ENCODE measurements at regions not wholly inside any gene's neighbourhood (a gene's known extent, or its start where the extent isn't known, plus 50 kb on each side); places are given as distances from the start of the nearest gene placed in this dataset.

DNA sequence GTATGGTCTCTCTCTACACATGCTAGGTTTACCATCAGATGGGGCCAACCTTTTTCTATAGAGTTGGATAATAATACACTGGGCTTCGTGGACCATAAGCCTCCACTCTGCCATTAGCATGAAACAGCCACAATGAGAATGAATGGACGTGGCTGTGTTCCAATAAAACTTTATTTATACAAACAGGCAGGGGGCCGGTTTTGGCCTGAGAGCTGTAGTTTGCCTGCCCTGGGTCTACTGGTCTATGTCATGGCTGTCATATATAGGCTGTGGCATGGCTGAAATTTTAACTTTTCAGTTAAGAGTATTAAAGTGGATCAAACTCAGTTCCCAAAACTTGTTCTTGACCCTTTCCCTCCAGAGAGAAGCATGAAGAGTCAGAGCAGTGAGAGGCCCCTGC lies 120.3 kb upstream of the MYL2 start:
- DNase-seq (ENCODE audit: low read depth in 2 of 2) = no peak

DNA sequence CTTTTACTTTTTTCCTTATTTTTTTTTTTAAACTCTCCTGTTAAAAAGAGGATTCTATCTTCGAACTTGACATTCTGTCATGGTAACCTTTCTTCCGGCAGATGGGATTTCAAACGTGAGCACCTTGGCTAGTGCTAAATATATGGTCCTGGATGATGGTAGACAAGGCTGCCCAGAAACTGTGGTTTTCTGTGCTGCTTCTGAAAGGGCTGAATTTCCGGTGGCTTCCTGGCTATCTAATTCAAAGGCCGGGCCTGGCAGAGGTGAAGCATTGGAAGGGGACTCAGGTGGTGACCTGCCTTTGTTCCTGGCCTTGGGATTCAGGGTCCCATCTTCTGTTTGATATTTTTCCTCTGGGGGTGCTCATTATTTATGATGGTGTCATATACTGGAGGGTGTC lies 118.6 kb upstream of the MYL2 start:
- no peak for DNase-seq (ENCODE audit: low read depth in 2 of 2)

DNA sequence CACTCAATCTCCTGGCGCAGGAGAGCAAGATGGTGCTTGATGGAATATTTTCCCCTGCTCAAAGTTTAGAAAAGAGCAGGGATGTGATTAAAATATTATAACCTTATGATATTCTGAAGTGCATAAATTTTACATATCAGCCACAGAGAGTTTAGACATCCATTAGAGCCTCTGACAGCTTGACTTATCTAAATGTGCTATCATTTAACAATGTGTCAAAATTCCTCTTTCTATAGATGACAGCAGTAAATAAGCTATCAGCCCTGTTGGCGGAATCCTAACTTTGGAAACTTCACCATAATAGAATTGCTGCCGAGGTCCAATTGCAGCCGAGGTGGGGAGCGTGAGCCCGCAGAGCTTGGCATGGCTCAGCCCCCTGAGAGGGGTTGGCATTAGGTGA lies 117.7 kb upstream of the MYL2 start:
- DNase-seq (ENCODE audit: low read depth in 2 of 2) = no peak

DNA sequence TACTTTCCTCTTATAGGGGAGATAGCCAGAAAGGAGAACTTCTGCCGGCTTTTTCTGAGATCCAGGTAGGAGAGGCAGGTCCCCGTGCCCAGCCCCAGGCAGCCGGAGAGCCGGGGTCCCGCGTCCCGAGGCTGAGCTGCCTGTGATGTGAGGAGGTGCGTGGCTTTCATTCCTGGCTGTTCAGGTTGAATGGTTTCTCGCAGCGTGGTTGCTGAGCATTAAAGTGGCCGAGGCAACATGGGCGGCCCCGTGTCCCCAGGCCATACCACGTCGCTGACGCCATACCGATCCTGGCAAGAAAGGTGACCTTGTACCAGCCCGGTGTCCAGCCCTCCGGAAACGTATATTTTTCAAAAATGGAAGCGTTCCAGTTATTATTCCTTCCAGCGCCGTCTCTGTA lies 116.7 kb upstream of the MYL2 start:
- no peak for DNase-seq (ENCODE audit: low read depth in 2 of 2)

GRCh38 chr12:111035578-111036301 lies 115.4 kb upstream of the MYL2 start:
- no peak for DNase-seq (ENCODE audit: low read depth in 2 of 2)

DNA sequence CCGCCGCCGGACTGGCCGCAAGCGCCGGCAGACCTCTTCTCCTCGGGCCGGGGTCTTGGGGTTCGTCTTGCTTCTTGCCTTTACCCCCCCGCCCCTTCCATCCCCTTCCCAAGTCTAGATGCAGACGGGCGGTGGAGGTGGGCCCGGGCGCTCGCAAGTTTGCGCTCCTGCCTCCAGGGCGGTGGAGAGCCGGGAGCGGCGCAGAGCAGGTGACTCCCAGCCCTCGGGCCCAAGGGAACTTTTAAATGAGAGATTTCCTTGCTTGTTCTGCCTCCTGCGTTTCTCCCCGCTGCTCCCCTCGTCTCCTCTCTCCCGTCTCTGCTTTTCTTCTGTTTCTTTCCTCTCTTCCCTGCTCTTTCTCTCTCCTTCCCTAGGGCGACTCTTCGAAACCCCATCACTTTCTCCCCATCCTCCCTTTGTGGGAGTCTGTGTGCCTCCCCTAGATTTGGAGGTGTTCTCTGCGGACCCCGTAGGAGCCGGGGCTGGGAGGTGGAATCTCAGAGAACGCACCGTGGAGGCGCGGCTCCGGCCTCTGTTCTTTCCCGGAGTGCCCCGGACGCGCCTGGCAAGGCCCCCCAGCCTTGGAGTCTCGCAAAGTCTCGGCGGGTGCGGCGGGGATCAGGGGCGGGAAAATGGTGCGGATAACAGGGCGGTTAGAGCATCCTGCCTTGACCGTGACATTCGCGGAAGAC lies 114.7 kb upstream of the MYL2 start:
- no peak for DNase-seq (ENCODE audit: low read depth in 2 of 2)

DNA sequence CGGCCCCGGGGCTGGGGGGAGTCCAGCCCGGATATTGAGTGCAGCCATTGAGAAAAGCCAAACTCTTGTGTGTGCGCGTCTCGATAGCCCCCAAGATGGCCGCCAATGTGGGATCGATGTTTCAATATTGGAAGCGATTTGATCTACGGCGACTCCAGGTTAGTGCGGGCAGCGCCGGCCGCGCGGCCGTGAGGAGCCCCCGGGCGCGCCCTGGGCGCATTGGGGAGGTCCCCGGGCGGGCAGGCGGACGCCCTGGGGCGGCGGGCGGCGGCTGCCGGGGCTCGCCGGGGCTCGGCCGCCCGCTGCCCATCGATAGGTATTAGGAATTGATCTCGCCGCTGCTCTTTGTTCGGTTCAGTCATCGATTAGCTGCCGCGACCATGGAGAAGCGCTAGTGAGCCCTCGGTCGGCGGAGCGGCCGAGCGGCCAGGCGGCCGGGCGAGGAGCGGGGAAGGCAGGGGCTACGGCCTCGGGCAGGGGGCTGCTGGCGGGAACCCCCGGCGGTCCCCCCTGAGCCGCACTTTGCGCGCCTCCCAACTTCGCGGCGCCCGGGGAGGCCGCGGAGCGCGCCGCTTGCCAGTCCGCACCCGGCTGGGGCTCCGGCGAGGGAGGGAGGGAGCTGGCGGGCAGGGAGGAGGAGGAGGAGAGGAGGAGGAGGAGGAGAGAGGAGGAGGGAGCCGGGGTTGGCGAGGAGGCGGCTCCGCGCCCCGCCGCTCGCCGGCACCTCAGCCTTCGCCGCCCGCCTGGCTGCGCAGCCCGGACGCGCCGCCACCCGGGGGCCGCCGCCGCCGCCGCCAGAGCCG lies 113.9 kb upstream of the MYL2 start, which contains the start of gene CUX2:
Gene CUX2 (plus strand): TSS at position 83 of the 803 bp plus-strand sequence.
- no peak for DNase-seq (ENCODE audit: low read depth in 2 of 2)

- DNase-seq (ENCODE audit: low read depth in 2 of 2) = no peak
These were observed 113.1 kb upstream of the MYL2 start for GRCh38 chr12:111033281-111034082.

DNA sequence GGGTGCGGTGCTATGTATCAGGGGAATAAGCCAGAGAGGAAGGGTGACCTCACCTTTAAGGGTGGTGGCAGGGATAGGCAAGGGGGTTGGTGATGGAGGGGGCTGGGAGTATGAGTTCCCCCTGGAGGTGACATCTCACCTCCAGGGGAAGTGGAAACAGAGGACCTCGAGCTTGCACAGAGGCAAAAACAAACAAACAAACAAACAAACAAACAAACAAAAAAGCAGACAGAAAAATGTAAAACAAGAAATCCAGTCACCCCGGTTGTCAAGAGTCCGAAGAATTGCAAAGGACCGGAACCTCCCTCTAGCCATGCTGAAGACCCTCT lies 112.2 kb upstream of the MYL2 start:
- no peak for DNase-seq (ENCODE audit: low read depth in 2 of 2)

- no peak for DNase-seq (ENCODE audit: low read depth in 2 of 2)
These were observed 111.7 kb upstream of the MYL2 start for GRCh38 chr12:111031916-111032590.

DNA sequence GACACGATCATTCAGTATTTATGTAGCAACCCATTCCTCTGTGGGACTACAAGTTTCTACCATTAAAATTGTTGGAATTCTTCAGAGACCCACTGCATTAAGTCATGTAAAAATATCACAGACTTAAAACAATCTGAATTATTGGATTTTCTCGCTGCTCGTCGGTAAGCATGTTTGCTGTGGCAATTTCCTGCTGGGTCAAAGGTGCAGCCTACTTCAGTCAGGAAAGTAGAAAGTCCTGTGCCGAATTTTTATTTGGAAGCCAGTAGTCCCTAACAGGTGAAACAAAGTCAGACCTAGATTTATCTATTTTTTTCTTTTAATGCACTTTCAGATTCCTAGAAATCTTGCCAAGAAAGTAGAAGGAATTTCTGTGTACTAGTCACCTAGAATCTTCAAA lies 110.4 kb upstream of the MYL2 start:
- no peak for DNase-seq (ENCODE audit: low read depth in 2 of 2)

- no peak for DNase-seq (ENCODE audit: low read depth in 2 of 2)
These were observed 109.4 kb upstream of the MYL2 start for GRCh38 chr12:111029732-111030131.

DNA sequence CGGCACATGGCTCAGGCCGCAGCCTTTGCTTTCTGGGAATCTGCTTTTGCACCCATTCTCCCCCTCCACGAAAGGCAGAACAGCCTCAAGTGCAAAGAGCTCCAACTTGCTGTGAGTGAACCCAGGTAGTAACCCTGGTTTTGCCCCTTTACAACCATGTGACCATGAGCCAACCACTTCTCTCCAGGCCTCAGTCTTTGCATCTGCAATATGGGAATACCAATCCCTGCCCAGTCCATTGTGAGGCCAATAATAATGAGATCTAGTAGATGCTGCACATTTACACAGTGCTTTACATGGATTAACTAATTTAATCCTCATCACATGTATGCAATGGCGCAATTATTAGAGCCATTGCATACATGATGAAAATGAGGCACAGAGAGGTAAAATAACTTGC lies 108.9 kb upstream of the MYL2 start:
- no peak for DNase-seq (ENCODE audit: low read depth in 2 of 2)

DNA sequence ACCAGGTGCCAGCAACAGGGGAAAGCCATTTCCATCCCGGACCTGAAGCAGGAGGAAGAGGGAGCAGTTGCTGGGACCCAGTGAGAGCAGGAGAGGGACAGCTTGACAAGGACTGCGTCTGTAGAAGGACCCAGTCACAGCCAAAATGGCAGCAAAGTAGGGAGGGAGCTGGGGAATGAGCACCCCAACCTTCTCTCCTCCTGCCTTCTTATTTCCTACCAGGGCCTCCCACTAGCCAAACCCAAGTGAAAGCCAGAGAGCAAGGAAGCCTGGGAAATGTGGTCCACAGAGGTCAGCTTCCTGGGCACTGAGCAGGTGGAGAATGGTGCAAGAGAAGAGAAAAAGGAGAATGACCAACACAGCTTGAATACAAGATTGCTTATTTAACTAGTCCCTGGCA lies 108.5 kb upstream of the MYL2 start:
- DNase-seq (ENCODE audit: low read depth in 2 of 2) = no peak

- DNase-seq (ENCODE audit: low read depth in 2 of 2) = no peak
These were observed 107.1 kb upstream of the MYL2 start for GRCh38 chr12:111027431-111027830.

DNA sequence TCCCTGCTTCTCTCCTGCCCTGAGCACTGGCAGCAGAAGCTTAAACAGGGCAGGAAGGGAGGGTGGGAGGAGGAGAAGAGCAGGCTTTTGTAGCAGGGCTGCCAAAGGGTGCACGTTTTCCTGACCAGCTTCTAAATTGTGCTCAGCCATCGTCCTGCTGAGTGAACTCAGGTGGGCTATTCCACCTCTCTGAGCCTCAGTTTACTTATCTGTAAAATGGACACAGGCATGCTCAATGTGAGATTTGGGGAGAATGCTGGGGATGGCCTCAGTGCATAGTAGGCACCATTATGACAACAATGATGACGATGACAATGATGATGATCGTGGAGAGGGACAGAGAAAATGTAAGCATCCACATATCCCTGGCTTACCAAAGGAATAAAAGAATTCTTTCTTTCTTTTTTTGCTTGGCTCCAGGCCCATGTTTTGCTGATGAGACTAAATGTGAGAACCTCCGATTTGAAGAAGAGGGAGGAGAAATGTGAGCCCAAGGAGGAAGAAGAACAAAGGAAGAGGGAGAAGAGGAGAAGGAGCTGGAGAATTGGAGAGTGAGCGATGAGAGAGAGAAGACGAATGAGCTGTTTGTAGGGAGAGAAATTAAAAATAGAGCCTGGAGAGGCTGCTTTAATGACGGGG lies 105.5 kb upstream of the MYL2 start:
- no peak for DNase-seq (ENCODE audit: low read depth in 2 of 2)

DNA sequence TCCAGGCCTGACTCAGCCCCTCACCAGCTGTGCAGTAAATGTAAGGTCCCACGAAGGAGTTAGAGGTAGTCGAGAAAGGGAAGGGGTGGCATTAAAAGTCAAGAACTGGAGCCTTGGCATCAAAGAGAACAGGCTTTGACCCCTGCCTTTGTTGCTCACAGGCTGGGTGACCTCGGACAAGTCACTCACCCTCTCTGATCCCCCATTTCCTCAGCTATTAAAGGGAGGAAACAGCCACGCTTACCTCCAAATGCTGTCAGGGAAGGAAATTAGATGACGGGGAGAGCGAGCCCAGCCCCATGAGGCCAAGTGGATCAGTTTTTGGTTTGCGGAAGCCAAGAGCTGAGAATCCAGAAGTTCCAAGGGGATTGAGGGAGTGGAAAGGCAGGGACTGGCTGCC lies 104.9 kb upstream of the MYL2 start:
- DNase-seq (ENCODE audit: low read depth in 2 of 2) = no peak

- DNase-seq (ENCODE audit: low read depth in 2 of 2) = no peak
These were observed 103.9 kb upstream of the MYL2 start for GRCh38 chr12:111024205-111024801.

- DNase-seq (ENCODE audit: low read depth in 2 of 2) = no peak
These were observed 102.0 kb upstream of the MYL2 start for GRCh38 chr12:111022386-111022785.

DNA sequence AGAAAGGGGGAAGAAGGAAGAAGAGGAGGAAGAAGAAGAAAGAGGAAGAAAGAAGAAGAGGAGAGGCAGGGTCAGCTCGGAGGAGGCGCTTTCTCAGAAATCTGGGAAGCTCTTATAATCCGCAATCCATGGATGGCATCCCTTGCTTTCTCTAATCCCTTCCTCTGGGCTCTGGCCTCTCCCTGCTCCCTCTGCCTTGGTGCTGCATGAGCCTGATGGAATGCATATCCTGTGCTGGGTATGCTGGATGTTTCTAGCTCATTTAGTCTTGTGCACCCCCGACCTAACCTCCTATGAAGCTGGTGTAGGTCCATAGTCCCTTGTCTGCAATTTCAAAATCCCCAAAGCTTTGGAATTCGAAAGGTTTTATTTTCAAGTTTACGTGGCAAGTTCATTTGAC lies 94.2 kb upstream of the MYL2 start:
- no peak for DNase-seq (ENCODE audit: low read depth in 2 of 2)

GRCh38 chr12:111012918-111013317 lies 92.5 kb upstream of the MYL2 start:
- DNase-seq (ENCODE audit: low read depth in 2 of 2) = no peak

All from stimulated activated CD4-positive, alpha-beta T cell treated with anti-CD3 and anti-CD28 coated beads, Interleukin-1b, Interleukin-23, amount 100 ng/mL, for 1 hour (primary cell).